ENCODE measurements at regions not wholly inside any gene's neighbourhood (a gene's known extent, or its start where the extent isn't known, plus 50 kb on each side); places are given as distances from the start of the nearest gene placed in this dataset.

DNA sequence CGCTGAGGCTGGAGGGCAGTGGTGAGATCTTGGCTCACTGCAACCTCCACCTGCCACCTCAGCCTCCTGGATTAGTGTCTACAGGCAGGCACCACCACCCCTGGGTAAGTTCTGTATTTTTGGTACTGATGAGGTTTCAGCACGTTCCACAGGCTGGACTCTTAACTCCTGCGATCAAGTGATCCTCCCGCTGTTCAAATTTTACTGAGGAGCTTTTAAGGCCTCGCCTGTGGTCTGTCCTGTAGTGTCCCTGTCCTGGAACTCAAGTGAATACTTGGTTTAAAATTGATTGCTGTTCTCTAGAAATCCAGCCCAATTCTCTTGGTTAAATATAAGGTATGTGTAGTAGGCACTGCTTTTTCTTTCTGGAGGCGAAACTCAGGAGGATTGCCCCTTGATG, 65.2 kb downstream of the DPRX start:
- DNase-seq (ENCODE audit: low read depth), result peak; percentile 6

DNA sequence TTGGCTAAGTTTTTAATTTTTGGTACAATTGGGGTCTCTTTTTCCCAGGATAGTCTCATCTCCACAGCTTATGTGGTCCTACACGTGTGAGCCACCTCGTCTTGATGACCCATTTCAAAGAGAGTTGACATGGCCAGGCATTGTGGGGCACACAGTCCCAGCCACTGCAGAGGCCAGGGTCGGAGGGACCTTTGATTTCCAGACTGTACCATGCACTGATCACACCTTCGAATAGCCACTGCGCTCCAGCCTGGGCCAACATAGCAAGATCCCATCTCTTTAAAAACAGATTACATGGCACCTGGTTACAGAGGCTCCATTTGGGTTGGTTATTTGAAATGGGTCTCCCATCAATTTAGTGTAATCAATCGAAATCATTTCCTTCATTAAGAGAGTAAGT, 71.6 kb downstream of the DPRX start:
- no peak for DNase-seq (ENCODE audit: low read depth)

DNA sequence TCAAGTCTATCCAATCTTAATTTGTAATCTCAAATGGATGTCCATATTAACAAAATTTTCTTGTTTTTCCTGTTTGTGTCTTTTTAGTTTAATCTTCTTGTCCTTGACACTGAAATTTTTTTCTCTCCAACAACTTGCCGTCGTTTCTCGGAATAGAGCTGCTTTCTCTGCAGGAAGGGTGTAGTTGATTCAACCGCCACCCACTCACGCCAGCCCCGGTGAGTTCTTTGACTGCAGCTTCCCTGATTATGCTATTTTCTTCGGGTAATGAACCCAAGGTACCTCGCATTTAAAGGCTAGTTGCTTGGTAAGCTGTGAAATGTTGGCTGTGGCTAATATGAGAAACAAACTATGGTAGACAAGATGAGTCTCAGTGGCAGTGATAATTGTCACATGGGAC, 72.2 kb downstream of the DPRX start:
- no peak for DNase-seq (ENCODE audit: low read depth)

DNA sequence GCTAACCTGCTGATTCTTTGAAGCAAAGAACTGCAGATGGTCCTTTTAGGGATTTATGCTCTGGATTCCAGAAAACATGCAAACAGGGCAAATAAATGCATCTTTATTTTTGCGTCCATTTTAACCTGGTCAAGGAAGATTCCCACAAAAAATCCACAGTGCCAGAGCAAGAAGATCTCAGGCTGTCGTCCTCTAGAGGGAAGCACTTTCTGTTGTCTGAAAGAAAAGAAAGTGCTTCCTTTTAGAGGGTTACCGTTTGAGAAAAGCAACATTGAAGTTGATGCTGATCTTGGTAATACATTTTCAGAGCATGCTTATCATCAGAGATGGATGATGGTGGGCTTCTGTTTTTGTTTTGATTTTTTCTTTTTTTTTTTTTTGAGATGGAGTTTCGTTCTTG, 75.5 kb downstream of the DPRX start:
- no peak for DNase-seq (ENCODE audit: low read depth)

DNA sequence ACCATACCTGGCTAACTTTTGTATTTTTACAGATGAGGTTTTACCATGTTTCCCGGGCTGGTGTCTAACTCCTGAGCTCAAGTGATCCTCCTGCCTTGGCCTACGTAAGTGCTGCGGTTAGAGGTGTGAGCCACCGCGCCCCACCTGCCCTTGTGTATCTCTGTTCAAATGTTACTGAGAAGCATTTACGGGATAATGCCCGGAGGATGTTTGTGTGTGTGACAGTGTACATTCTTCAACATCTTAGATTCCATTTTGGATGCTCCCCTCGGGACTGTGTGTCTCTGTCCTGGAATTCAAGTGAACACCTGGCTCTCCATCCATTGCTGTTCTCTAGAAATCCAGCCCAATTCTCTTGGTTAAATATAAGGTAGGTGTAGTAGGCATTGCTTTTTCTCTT, 93.7 kb downstream of the NLRP12 start:
- no peak for DNase-seq (ENCODE audit: low read depth)

All from amniotic epithelial cell (primary cell).